ENCODE measurements at regions not wholly inside any gene's neighbourhood (a gene's known extent, or its start where the extent isn't known, plus 50 kb on each side); places are given as distances from the start of the nearest gene placed in this dataset.
"Not testable (repeated sequence)": the region's sequence is repeated elsewhere in the genome, so short reads cannot be mapped to it uniquely, and the experiment has no call there.

- DNase-seq (ENCODE audit: low read depth in 2 of 2): no peak
Observed at GRCh38 chr9:16268067-16268881, 602.2 kb downstream of the BNC2 start.

- DNase-seq (ENCODE audit: low read depth in 2 of 2): no peak
Observed at GRCh38 chr9:16271967-16272366, 598.5 kb downstream of the BNC2 start.

- no peak for DNase-seq (ENCODE audit: low read depth in 2 of 2)
Observed at GRCh38 chr9:16272776-16273175, 597.7 kb downstream of the BNC2 start.

GRCh38 chr9:16275795-16276624 is 594.5 kb downstream of the BNC2 start:
- no peak for DNase-seq (ENCODE audit: low read depth in 2 of 2)

- DNase-seq (ENCODE audit: low read depth in 2 of 2): no peak
Observed at GRCh38 chr9:16276866-16277265, 593.6 kb downstream of the BNC2 start.

GRCh38 chr9:16277471-16277960 is 593.0 kb downstream of the BNC2 start:
- DNase-seq (ENCODE audit: low read depth in 2 of 2): no peak

GRCh38 chr9:16278326-16278999 is 592.0 kb downstream of the BNC2 start:
- no peak for DNase-seq (ENCODE audit: low read depth in 2 of 2)

GRCh38 chr9:16281707-16282106 is 588.8 kb downstream of the BNC2 start:
- DNase-seq (ENCODE audit: low read depth in 2 of 2): no peak

GRCh38 chr9:16282216-16282615 is 588.3 kb downstream of the BNC2 start:
- no peak for DNase-seq (ENCODE audit: low read depth in 2 of 2)

GRCh38 chr9:16282718-16283117 is 587.8 kb downstream of the BNC2 start:
- no peak for DNase-seq (ENCODE audit: low read depth in 2 of 2)

GRCh38 chr9:16286160-16286559 is 584.3 kb downstream of the BNC2 start:
- no peak for DNase-seq (ENCODE audit: low read depth in 2 of 2)

GRCh38 chr9:16289639-16290038 is 580.8 kb downstream of the BNC2 start:
- no peak for DNase-seq (ENCODE audit: low read depth in 2 of 2)

GRCh38 chr9:16290169-16290568 is 580.3 kb downstream of the BNC2 start:
- no peak for DNase-seq (ENCODE audit: low read depth in 2 of 2)

- DNase-seq (ENCODE audit: low read depth in 2 of 2): no peak
Observed at GRCh38 chr9:16291921-16292320, 578.5 kb downstream of the BNC2 start.

- DNase-seq (ENCODE audit: low read depth in 2 of 2): no peak
Observed at GRCh38 chr9:16293610-16294009, 576.9 kb downstream of the BNC2 start.

- no peak for DNase-seq (ENCODE audit: low read depth in 2 of 2)
Observed at GRCh38 chr9:16294133-16294770, 576.2 kb downstream of the BNC2 start.

GRCh38 chr9:16294940-16295339 is 575.5 kb downstream of the BNC2 start:
- DNase-seq (ENCODE audit: low read depth in 2 of 2): not testable (repeated sequence)

- DNase-seq (ENCODE audit: low read depth in 2 of 2): not testable (repeated sequence)
Observed at GRCh38 chr9:16299368-16299767, 571.1 kb downstream of the BNC2 start.

- DNase-seq (ENCODE audit: low read depth in 2 of 2): no peak
Observed at GRCh38 chr9:16303506-16303905, 567.0 kb downstream of the BNC2 start.

- DNase-seq (ENCODE audit: low read depth in 2 of 2): no peak
Observed at GRCh38 chr9:16304301-16304700, 566.2 kb downstream of the BNC2 start.

GRCh38 chr9:16306586-16306985 is 563.9 kb downstream of the BNC2 start:
- DNase-seq (ENCODE audit: low read depth in 2 of 2): no peak
